ENCODE measurements at regions not wholly inside any gene's neighbourhood (a gene's known extent, or its start where the extent isn't known, plus 50 kb on each side); places are given as distances from the start of the nearest gene placed in this dataset.

GRCh38 chr13:71977028-71977427 lies 110.0 kb upstream of the DACH1 start:
- Mint-ChIP-seq H3K36me3 (ENCODE audit: insufficient read depth) (no peaks in the 10 kb centered on the region), H3K9me3 (peaks cover 12% of the 10 kb centered on the region), H3K4me1 (no peaks in the 10 kb centered on the region), H3K27me3 (no peaks in the 10 kb centered on the region), H3K27ac (ENCODE audit: low read depth) (no peak overlapping the region), H3K4me3 (no peak overlapping the region)
- DNase-seq (ENCODE audit: low spot score in 2 of 2) (no peak), ATAC-seq (replicated peaks; ENCODE audit: extremely low read depth, poor library complexity, severe bottlenecking) (no peak)

GRCh38 chr13:71967990-71968389 lies 101.0 kb upstream of the DACH1 start:
- H3K9me3 Mint-ChIP-seq, result peaks cover 6% of the 10 kb centered on the region
- no peak overlapping the region for H3K27ac Mint-ChIP-seq (ENCODE audit: low read depth)
- ATAC-seq (replicated peaks; ENCODE audit: extremely low read depth, poor library complexity, severe bottlenecking), result no peak
- no peak for DNase-seq (ENCODE audit: low spot score in 2 of 2)
- no peak overlapping the region for H3K4me3 Mint-ChIP-seq
- H3K27me3 Mint-ChIP-seq, result no peaks in the 10 kb centered on the region
- no peaks in the 10 kb centered on the region for H3K36me3 Mint-ChIP-seq (ENCODE audit: insufficient read depth)
- no peaks in the 10 kb centered on the region for H3K4me1 Mint-ChIP-seq

GRCh38 chr13:71964491-71965100 lies 97.6 kb upstream of the DACH1 start:
- no peaks in the 10 kb centered on the region for H3K36me3 Mint-ChIP-seq (ENCODE audit: insufficient read depth)
- no peaks in the 10 kb centered on the region for H3K4me1 Mint-ChIP-seq
- no peak for ATAC-seq (replicated peaks; ENCODE audit: extremely low read depth, poor library complexity, severe bottlenecking)
- H3K9me3 Mint-ChIP-seq, result peaks cover 10% of the 10 kb centered on the region
- no peak for DNase-seq (ENCODE audit: low spot score in 2 of 2)
- H3K27me3 Mint-ChIP-seq, result no peaks in the 10 kb centered on the region
- peak overlapping the region; percentile 38 for H3K4me3 Mint-ChIP-seq
- no peak overlapping the region for H3K27ac Mint-ChIP-seq (ENCODE audit: low read depth)

GRCh38 chr13:71962735-71963134 lies 95.7 kb upstream of the DACH1 start:
- no peak overlapping the region for H3K27ac Mint-ChIP-seq (ENCODE audit: low read depth)
- H3K9me3 Mint-ChIP-seq, result peaks cover 4% of the 10 kb centered on the region
- ATAC-seq (replicated peaks; ENCODE audit: extremely low read depth, poor library complexity, severe bottlenecking), result no peak
- no peaks in the 10 kb centered on the region for H3K4me1 Mint-ChIP-seq
- no peaks in the 10 kb centered on the region for H3K36me3 Mint-ChIP-seq (ENCODE audit: insufficient read depth)
- no peaks in the 10 kb centered on the region for H3K27me3 Mint-ChIP-seq
- H3K4me3 Mint-ChIP-seq, result no peak overlapping the region
- DNase-seq (ENCODE audit: low spot score in 2 of 2), result no peak

DNA sequence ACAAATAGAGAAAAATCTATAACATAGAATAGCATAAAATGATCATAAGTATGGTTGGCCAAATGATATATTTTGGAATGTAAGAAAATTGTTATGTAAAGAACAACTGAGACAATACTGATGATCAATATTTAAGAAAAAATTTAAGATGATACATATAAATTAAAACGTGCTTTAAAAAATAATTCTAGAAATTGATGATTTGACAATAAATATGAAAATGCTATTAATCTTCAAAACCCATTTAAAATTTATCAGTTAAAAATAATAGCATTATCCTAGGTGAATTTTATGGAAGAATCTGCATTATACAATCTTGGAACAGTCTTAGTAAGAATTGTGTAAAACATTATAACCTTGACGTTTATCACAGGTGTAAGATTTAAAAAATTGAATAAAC lies 95.1 kb upstream of the DACH1 start:
- no peaks in the 10 kb centered on the region for H3K4me1 Mint-ChIP-seq
- H3K27me3 Mint-ChIP-seq, result no peaks in the 10 kb centered on the region
- no peak overlapping the region for H3K4me3 Mint-ChIP-seq
- no peak for ATAC-seq (replicated peaks; ENCODE audit: extremely low read depth, poor library complexity, severe bottlenecking)
- DNase-seq (ENCODE audit: low spot score in 2 of 2), result no peak
- peaks cover 4% of the 10 kb centered on the region for H3K9me3 Mint-ChIP-seq
- H3K36me3 Mint-ChIP-seq (ENCODE audit: insufficient read depth), result no peaks in the 10 kb centered on the region
- H3K27ac Mint-ChIP-seq (ENCODE audit: low read depth), result no peak overlapping the region

DNA sequence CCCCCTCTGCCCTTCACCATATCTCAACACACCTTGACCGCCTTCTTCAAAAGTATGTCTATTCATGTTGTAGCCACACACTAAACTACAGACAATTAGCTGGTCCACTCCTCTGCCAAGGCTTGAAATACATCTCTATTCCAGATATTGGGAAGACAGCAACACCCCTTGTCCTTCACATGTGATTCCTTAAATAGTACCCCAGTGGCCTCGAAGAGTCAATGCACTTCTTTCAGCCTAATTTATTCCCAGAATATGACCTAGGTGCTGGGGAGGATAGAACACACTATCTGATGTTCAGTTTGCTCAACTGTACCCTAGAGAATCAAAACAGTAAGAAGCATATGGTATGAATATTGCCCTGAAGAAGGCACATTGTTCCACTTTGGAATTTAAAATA lies 82.4 kb upstream of the DACH1 start:
- DNase-seq (ENCODE audit: low spot score in 2 of 2) (no peak), ATAC-seq (replicated peaks; ENCODE audit: extremely low read depth, poor library complexity, severe bottlenecking) (no peak)
- no peak overlapping the region for H3K4me3 Mint-ChIP-seq
- H3K27ac Mint-ChIP-seq (ENCODE audit: low read depth), result no peak overlapping the region
- no peaks in the 10 kb centered on the region for H3K4me1 Mint-ChIP-seq
- no peaks in the 10 kb centered on the region for H3K27me3 Mint-ChIP-seq
- H3K9me3 Mint-ChIP-seq, result peaks cover 11% of the 10 kb centered on the region
- H3K36me3 Mint-ChIP-seq (ENCODE audit: insufficient read depth), result no peaks in the 10 kb centered on the region

- Mint-ChIP-seq H3K9me3 (peaks cover 8% of the 10 kb centered on the region), H3K36me3 (ENCODE audit: insufficient read depth) (peaks cover 2% of the 10 kb centered on the region), H3K4me1 (no peaks in the 10 kb centered on the region), H3K4me3 (no peak overlapping the region), H3K27me3 (no peaks in the 10 kb centered on the region), H3K27ac (ENCODE audit: low read depth) (no peak overlapping the region)
- DNase-seq (ENCODE audit: low spot score in 2 of 2), result no peak
- no peak for ATAC-seq (replicated peaks; ENCODE audit: extremely low read depth, poor library complexity, severe bottlenecking)
Observed at GRCh38 chr13:71939186-71939585, 72.2 kb upstream of the DACH1 start.

GRCh38 chr13:71935166-71935840 lies 68.3 kb upstream of the DACH1 start:
- DNase-seq (ENCODE audit: low spot score in 2 of 2) (no peak), ATAC-seq (replicated peaks; ENCODE audit: extremely low read depth, poor library complexity, severe bottlenecking) (no peak)
- Mint-ChIP-seq H3K4me1 (no peaks in the 10 kb centered on the region), H3K36me3 (ENCODE audit: insufficient read depth) (no peaks in the 10 kb centered on the region), H3K27me3 (no peaks in the 10 kb centered on the region), H3K9me3 (peaks cover 9% of the 10 kb centered on the region), H3K27ac (ENCODE audit: low read depth) (no peak overlapping the region), H3K4me3 (no peak overlapping the region)

DNA sequence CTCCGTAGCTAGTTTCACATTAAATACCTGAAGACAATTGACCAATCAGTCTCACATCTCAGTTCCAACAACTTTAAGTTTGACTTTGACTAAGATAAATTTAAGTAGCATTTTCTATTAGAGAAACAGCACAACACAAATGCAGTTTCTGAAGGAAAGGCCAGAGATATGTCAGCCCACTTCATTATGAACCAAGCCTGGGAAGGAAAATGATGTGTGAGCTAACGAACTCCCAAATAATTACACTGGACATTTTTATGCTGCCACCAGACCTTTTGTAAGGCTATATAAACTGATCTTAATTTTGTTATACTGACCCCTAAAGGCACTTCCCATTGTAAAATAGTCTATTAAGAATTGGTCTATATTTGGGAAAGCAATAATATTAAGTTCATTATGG lies 57.9 kb upstream of the DACH1 start:
- Mint-ChIP-seq H3K4me3 (no peak overlapping the region), H3K4me1 (no peaks in the 10 kb centered on the region), H3K27me3 (no peaks in the 10 kb centered on the region), H3K36me3 (ENCODE audit: insufficient read depth) (no peaks in the 10 kb centered on the region), H3K9me3 (peaks cover 10% of the 10 kb centered on the region), H3K27ac (ENCODE audit: low read depth) (no peak overlapping the region)
- ATAC-seq (replicated peaks; ENCODE audit: extremely low read depth, poor library complexity, severe bottlenecking) (no peak), DNase-seq (ENCODE audit: low spot score in 2 of 2) (no peak)

DNA sequence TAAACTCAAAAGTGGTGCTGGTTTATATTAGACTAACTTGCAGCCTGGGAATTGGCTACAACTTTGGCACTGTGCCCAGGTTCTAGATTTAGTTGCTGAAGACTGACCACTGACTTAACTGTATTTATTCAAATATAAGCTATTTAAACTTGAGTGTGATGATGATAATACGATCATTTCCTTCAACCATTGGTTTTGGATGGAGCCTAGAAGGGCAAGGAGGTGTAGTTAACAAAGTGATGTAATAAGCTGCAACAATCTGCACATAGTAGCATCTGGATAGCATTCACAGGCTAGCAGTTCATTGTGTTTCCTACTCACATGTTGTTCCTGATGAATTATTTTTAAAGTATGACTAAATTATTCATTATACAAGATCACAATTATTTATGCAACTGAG lies 55.2 kb upstream of the DACH1 start:
- no peak for ATAC-seq (replicated peaks; ENCODE audit: extremely low read depth, poor library complexity, severe bottlenecking)
- peaks cover 12% of the 10 kb centered on the region for H3K9me3 Mint-ChIP-seq
- no peak overlapping the region for H3K4me3 Mint-ChIP-seq
- H3K27ac Mint-ChIP-seq (ENCODE audit: low read depth), result no peak overlapping the region
- no peak for DNase-seq (ENCODE audit: low spot score in 2 of 2)
- H3K27me3 Mint-ChIP-seq, result no peaks in the 10 kb centered on the region
- no peaks in the 10 kb centered on the region for H3K4me1 Mint-ChIP-seq
- H3K36me3 Mint-ChIP-seq (ENCODE audit: insufficient read depth), result no peaks in the 10 kb centered on the region
